Mesodermal cell (in vitro differentiated cells): ENCODE measurements at regions not wholly inside any gene's neighbourhood (a gene's known extent, or its start where the extent isn't known, plus 50 kb on each side); places are given as distances from the start of the nearest gene placed in this dataset.
"Not testable (repeated sequence)": the region's sequence is repeated elsewhere in the genome, so short reads cannot be mapped to it uniquely, and the experiment has no call there.

Experiments used
- H3K27ac ChIP-seq: 2 replicates; pipeline ENCODE4 v1.7.0; 2013; ENCODE audit warnings: mild to moderate bottlenecking, low read depth, low read length, moderate library complexity; ENCODE audit not compliant: severe bottlenecking
- H3K36me3 ChIP-seq: 2 replicates; pipeline ENCODE4 v1.7.1; 2013; ENCODE audit warnings: mild to moderate bottlenecking, low read length, moderate library complexity; ENCODE audit not compliant: control insufficient read depth, insufficient read depth
- H3K4me1 ChIP-seq: one replicate; pipeline ENCODE4 v1.7.1; 2013; ENCODE audit warnings: mild to moderate bottlenecking, low read length; ENCODE audit not compliant: insufficient read depth, control insufficient read depth, poor library complexity, severe bottlenecking
- H3K4me3 ChIP-seq: 2 replicates; pipeline ENCODE4 v1.7.0; 2013; ENCODE audit warnings: low read length, control low read depth, mild to moderate bottlenecking; ENCODE audit not compliant: insufficient read depth, poor library complexity, severe bottlenecking; ENCODE audit errors: extremely low read depth
- H3K9me3 ChIP-seq: 2 replicates; pipeline ENCODE4 v1.7.1; 2013; ENCODE audit warnings: mild to moderate bottlenecking, low read length, moderate library complexity; ENCODE audit not compliant: control insufficient read depth
- WGBS, 2 experiments: methylation state at CpG; one replicate each; pipeline ENCODE4 v1.1.5; 2013; ENCODE audit warnings: missing lambda C conversion rate in 2 of 2; ENCODE audit not compliant: insufficient coverage in 2 of 2; 5-methylcytosine and 5-hydroxymethylcytosine counted together

- not testable (repeated sequence) for H3K4me3 ChIP-seq, H3K4me1 ChIP-seq, H3K36me3 ChIP-seq, H3K9me3 ChIP-seq, H3K27ac ChIP-seq
- WGBS, 2 experiments = 75% methylated on average over 4 of the region's 15 CpGs; no CpG with 5 or more reads in 1 of the 2 experiments
These were observed 1667.9 kb downstream of the RPIA start for GRCh38 chr2:90359344-90359743.

GRCh38 chr2:90359887-90360730 lies 1668.6 kb downstream of the RPIA start:
- H3K9me3 ChIP-seq, H3K4me1 ChIP-seq, H3K27ac ChIP-seq, H3K4me3 ChIP-seq, H3K36me3 ChIP-seq: not testable (repeated sequence)
- 88 to 93% methylated on average over 9 to 29 of the region's 93 CpGs for WGBS, 2 experiments

- not testable (repeated sequence) for H3K27ac ChIP-seq, H3K36me3 ChIP-seq, H3K9me3 ChIP-seq, H3K4me3 ChIP-seq, H3K4me1 ChIP-seq
- 84 to 94% methylated on average over 8 to 15 of the region's 30 CpGs for WGBS, 2 experiments
These were observed 1669.2 kb downstream of the RPIA start for GRCh38 chr2:90360731-90361035.
